NCI-H524 treated with DMSO at 0.1 percent for 48 hours (cell line): ENCODE measurements at regions not wholly inside any gene's neighbourhood (a gene's known extent, or its start where the extent isn't known, plus 50 kb on each side); places are given as distances from the start of the nearest gene placed in this dataset.

Experiments used
- DNase-seq: peaks from one replicate; lab custom pipeline; 2025; lab: John Stamatoyannopoulos, UW

- no peak for DNase-seq
Measured at GRCh38 chr19:31402529-31403316, 53.5 kb upstream of the TSHZ3 start.

- DNase-seq, result no peak
Measured at GRCh38 chr19:31406106-31406505, 56.9 kb upstream of the TSHZ3 start.

GRCh38 chr19:31408460-31409124 lies 59.4 kb upstream of the TSHZ3 start:
- no peak for DNase-seq

DNA sequence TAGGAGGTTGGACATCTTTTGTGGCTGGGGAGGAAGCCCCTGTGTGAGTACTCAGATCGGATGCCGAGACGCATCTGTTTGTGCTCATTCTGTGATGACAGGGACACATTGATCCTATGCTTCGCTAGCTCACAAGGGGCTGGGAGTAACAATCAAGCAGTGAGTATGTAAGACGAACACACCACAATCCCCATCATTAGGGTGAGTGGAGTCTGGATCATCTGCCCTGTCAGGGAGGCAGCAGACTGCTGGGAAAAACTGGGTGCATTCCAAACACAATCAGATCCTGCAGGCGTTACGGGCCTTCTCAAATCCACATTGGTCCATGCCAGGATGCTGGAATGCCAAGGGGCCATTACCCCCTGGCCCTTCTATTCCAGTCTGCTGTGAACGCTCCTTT lies 64.1 kb upstream of the TSHZ3 start:
- no peak for DNase-seq

GRCh38 chr19:31415322-31415721 lies 66.1 kb upstream of the TSHZ3 start:
- no peak for DNase-seq

GRCh38 chr19:31416548-31416947 lies 67.3 kb upstream of the TSHZ3 start:
- no peak for DNase-seq

DNA sequence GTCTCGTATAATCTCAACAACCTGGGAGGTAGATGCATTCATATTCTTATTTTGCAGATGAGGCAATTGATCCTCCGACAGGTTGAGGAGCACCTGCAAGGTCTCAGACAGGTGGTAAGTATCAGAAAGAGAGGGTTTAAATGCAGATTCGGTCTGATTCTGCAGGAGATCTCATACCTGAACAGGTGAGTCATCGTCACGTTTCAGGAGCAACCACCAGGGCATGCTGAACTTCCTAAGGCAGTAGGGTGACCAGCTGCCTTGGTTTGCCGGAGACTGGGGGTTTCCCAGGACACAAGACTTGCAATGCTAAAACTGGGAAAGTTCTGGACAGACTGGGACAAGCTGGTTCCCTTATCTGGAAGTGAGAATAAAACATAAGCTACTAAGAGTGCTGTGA lies 68.8 kb upstream of the TSHZ3 start:
- no peak for DNase-seq

GRCh38 chr19:31418692-31419430 lies 69.6 kb upstream of the TSHZ3 start:
- no peak for DNase-seq

GRCh38 chr19:31419871-31420445 lies 70.7 kb upstream of the TSHZ3 start:
- no peak for DNase-seq

GRCh38 chr19:31421082-31421481 lies 71.8 kb upstream of the TSHZ3 start:
- no peak for DNase-seq

DNA sequence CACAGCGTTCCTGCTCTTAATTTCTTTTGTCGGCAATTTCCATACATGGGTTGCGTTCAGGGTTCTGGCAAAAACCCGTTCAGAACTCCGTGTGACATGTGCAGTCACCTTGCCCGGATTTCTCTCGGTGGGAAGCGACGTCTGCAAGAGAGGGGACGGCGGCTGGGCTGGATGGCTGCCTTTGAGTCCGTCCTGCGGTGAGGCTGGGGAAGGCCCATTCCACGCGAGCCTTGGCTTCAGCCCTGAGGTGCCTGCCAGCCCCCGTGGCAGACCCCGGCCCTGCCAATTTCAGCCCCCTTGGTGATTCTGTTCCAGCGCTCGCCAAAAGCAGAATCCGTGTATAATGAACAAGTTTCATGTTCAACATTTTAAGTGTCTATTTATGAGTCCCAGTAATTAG lies 72.6 kb upstream of the TSHZ3 start:
- no peak for DNase-seq

- DNase-seq, result no peak
Measured at GRCh38 chr19:31423896-31424295, 74.7 kb upstream of the TSHZ3 start.

- no peak for DNase-seq
Measured at GRCh38 chr19:31424861-31425620, 75.8 kb upstream of the TSHZ3 start.

DNA sequence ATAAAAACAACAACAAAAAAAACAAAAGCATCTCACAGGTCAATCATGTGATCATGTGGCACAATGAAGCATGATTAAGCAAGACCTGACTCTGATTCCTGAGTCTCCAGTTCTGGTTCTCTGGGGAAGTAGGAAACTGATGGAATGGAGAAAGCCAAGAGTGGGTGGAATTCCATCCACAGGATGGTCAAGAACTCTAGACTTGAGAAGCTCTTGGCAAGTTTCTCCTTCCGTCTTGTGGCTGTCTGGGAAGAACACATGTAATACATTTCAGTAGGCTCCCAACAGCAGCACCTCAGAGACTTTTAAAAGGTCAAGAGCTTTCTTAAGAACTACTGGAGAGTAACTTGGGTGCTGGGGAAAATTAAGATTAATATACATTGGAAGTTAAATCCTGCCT lies 78.6 kb upstream of the TSHZ3 start:
- DNase-seq, result no peak

DNA sequence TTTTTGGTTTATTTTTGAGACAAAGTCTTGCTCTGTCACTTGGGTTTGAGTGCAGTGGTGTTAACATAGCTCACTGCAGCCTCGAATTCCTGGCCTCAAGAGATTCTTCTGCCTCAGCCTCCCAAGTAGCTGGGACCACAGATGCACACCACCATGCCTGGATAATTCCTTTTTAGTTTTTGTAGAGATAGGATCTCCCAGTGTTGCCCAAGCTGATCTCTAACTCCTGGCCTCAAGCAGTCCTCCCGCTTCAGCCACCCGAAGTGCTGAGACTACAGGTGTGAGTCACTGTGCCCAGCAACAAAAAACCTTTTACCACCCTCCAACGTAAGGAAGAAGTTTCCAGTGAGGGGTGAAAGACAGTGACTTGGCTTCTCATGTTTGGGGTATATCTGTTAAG lies 81.1 kb upstream of the TSHZ3 start:
- DNase-seq, result no peak

GRCh38 chr19:31432201-31432810 lies 83.1 kb upstream of the TSHZ3 start:
- no peak for DNase-seq

DNA sequence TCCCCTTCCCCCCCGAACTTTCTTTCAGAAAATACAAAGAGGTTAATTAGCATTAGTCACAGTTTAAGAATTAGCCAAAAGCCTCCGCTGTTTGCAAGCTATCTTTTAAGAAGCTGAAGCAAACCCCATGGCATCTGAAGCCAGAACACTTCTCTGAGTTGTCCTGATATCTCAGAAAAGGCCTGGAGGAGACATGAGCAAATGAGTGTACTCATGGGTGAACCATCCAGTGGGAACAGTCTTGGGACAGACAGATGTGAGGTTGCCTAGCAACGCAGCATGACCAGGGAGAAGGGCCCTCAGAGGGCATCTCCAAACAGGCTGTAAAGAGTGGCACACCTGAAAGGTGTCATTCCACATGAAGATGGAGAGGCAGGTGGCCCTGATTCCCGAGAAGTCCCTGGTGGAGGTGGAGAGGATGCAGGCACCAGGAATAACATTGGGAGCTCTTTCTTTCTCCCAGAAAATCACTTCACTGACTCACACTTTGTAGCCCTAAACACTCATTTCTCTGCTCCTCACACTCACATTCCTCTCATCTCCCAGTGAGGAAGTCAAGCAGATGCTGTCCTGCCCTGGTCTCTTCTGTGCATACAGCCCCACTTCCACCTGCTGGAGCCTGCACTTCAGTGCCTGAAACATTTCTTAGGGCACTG lies 87.0 kb upstream of the TSHZ3 start:
- DNase-seq, result no peak

GRCh38 chr19:31438401-31439269 lies 89.4 kb upstream of the TSHZ3 start:
- DNase-seq, result no peak

DNA sequence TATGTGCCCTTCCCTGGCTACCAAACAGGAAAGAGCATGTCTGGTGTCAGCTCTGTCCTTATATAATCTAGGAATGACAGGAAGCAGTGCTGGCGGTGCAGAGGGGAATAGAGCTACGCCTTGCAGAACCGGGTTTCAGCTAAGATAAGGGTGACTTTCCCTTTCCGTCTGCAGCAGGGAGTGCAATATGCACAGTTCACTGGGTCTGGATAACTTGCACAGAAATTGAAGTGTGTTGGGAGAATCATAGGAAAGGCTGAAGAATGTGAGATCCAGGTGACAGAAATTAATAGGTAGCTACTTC lies 90.0 kb upstream of the TSHZ3 start:
- no peak for DNase-seq

DNA sequence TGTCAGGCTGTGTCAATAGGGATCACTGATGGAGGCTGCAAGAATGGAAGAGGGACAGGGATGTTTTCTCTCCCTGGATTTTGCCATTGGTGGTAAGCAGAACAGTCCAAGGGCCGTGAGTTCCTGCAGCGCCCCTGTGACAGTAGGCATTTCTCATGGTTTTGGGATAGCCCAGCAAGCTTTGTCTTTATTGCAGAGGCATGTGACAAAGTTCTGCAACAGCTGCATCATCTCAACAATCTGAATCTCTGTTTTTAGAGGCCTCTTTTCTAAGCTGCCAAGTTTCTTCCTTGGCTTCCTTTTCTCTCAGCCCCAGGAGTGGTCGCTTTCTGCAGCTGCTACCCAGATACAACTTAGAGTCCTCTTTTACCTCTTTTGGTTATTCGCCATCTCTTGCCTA lies 95.7 kb upstream of the TSHZ3 start:
- DNase-seq, result no peak
